ENCODE measurements at regions not wholly inside any gene's neighbourhood (a gene's known extent, or its start where the extent isn't known, plus 50 kb on each side); places are given as distances from the start of the nearest gene placed in this dataset.

GRCh38 chr6:40762981-40763380 is 175.8 kb upstream of the LRFN2 start:
- H3K27me3 ChIP-seq (ENCODE audit: low read length): no peaks in the 10 kb centered on the region
- H3F3A ChIP-seq (ENCODE audit: insufficient read depth): no peaks in the 10 kb centered on the region
- H4K20me1 ChIP-seq (ENCODE audit: low read depth, low read length): no peaks in the 10 kb centered on the region
- H3K9me2 ChIP-seq (replicated peaks; ENCODE audit: insufficient read depth, low read length): no peaks in the 10 kb centered on the region
- no peaks in the 10 kb centered on the region for H3K36me3 ChIP-seq (ENCODE audit: low read length)
- H3K4me3 ChIP-seq (ENCODE audit: insufficient read depth, low read length, poor library complexity, severe bottlenecking): no peak overlapping the region
- no peak overlapping the region for H2AFZ ChIP-seq (ENCODE audit: low read depth, low read length, severe bottlenecking)
- H3K4me2 ChIP-seq (ENCODE audit: low read depth, low read length, poor library complexity, severe bottlenecking): no peak overlapping the region
- no peak overlapping the region for H3K9ac ChIP-seq (ENCODE audit: low read length)
- no peaks in the 10 kb centered on the region for H3K79me2 ChIP-seq (ENCODE audit: insufficient read depth, low read length)
- H3K9me3 ChIP-seq (ENCODE audit: insufficient read depth, low read length): no peaks in the 10 kb centered on the region
- H3K27ac ChIP-seq (ENCODE audit: low read depth, low read length): no peak overlapping the region
- no peak for TF ChIP-seq EZH2phosphoT487 (conservative IDR thresholded peaks at IDR 0.05; ENCODE audit: low read length)
- TF ChIP-seq, protein P1, sequence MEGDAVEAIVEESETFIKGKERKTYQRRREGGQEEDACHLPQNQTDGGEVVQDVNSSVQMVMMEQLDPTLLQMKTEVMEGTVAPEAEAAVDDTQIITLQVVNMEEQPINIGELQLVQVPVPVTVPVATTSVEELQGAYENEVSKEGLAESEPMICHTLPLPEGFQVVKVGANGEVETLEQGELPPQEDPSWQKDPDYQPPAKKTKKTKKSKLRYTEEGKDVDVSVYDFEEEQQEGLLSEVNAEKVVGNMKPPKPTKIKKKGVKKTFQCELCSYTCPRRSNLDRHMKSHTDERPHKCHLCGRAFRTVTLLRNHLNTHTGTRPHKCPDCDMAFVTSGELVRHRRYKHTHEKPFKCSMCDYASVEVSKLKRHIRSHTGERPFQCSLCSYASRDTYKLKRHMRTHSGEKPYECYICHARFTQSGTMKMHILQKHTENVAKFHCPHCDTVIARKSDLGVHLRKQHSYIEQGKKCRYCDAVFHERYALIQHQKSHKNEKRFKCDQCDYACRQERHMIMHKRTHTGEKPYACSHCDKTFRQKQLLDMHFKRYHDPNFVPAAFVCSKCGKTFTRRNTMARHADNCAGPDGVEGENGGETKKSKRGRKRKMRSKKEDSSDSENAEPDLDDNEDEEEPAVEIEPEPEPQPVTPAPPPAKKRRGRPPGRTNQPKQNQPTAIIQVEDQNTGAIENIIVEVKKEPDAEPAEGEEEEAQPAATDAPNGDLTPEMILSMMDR (IDR thresholded peaks at IDR 0.05; ENCODE audit: insufficient read depth, low read length, poor library complexity, severe bottlenecking): no peak

DNA sequence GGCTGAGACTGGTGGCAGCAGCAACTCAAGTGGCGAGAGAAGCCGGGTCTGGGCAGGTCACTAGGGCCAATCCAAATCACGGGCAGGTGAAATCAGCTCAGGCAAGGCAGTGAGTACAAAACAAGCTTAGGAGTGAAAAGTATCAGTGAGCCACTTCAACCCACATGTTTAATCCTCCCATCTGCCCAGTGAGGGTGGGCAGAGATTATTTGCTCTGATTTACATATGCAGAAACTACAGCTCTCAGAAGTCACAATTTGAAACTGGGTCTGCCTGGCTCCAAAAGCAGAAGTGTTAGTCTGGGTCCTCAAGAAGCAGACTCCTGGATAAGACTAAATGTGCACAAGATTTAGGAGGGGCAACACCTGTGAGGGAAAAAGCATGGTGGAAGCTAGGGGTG is 173.7 kb upstream of the LRFN2 start:
- H3K79me2 ChIP-seq (ENCODE audit: insufficient read depth, low read length): no peaks in the 10 kb centered on the region
- no peaks in the 10 kb centered on the region for H3F3A ChIP-seq (ENCODE audit: insufficient read depth)
- H3K9me3 ChIP-seq (ENCODE audit: insufficient read depth, low read length): no peaks in the 10 kb centered on the region
- TF ChIP-seq EZH2phosphoT487 (conservative IDR thresholded peaks at IDR 0.05; ENCODE audit: low read length): no peak
- TF ChIP-seq, protein P1 (IDR thresholded peaks at IDR 0.05; ENCODE audit: insufficient read depth, low read length, poor library complexity, severe bottlenecking): no peak
- no peak overlapping the region for H3K4me3 ChIP-seq (ENCODE audit: insufficient read depth, low read length, poor library complexity, severe bottlenecking)
- H3K4me2 ChIP-seq (ENCODE audit: low read depth, low read length, poor library complexity, severe bottlenecking): no peak overlapping the region
- H3K9ac ChIP-seq (ENCODE audit: low read length): no peak overlapping the region
- H3K36me3 ChIP-seq (ENCODE audit: low read length): no peaks in the 10 kb centered on the region
- no peaks in the 10 kb centered on the region for H3K9me2 ChIP-seq (replicated peaks; ENCODE audit: insufficient read depth, low read length)
- H3K27me3 ChIP-seq (ENCODE audit: low read length): no peaks in the 10 kb centered on the region
- H3K27ac ChIP-seq (ENCODE audit: low read depth, low read length): no peak overlapping the region
- no peak overlapping the region for H2AFZ ChIP-seq (ENCODE audit: low read depth, low read length, severe bottlenecking)
- no peaks in the 10 kb centered on the region for H4K20me1 ChIP-seq (ENCODE audit: low read depth, low read length)

GRCh38 chr6:40759838-40760237 is 172.7 kb upstream of the LRFN2 start:
- Histone ChIP-seq H3K4me2 (ENCODE audit: low read depth, low read length, poor library complexity, severe bottlenecking) (no peak overlapping the region), H3K27me3 (ENCODE audit: low read length) (no peaks in the 10 kb centered on the region), H3K27ac (ENCODE audit: low read depth, low read length) (no peak overlapping the region), H3F3A (ENCODE audit: insufficient read depth) (no peaks in the 10 kb centered on the region), H3K4me3 (ENCODE audit: insufficient read depth, low read length, poor library complexity, severe bottlenecking) (no peak overlapping the region), H3K9ac (ENCODE audit: low read length) (no peak overlapping the region), H3K79me2 (ENCODE audit: insufficient read depth, low read length) (no peaks in the 10 kb centered on the region), H3K9me2 (replicated peaks; ENCODE audit: insufficient read depth, low read length) (no peaks in the 10 kb centered on the region), H4K20me1 (ENCODE audit: low read depth, low read length) (no peaks in the 10 kb centered on the region), H3K36me3 (ENCODE audit: low read length) (no peaks in the 10 kb centered on the region), H2AFZ (ENCODE audit: low read depth, low read length, severe bottlenecking) (no peak overlapping the region), H3K9me3 (ENCODE audit: insufficient read depth, low read length) (no peaks in the 10 kb centered on the region)
- TF ChIP-seq, protein P1 (IDR thresholded peaks at IDR 0.05; ENCODE audit: insufficient read depth, low read length, poor library complexity, severe bottlenecking): no peak
- TF ChIP-seq EZH2phosphoT487 (conservative IDR thresholded peaks at IDR 0.05; ENCODE audit: low read length): no peak
